Fibroblast of skin of scalp (primary cell): ENCODE measurements at regions not wholly inside any gene's neighbourhood (a gene's known extent, or its start where the extent isn't known, plus 50 kb on each side); places are given as distances from the start of the nearest gene placed in this dataset.
A peak's percentile ranks its signal among the peaks of the same experiment; 100 is the strongest.
"Not testable (repeated sequence)": the region's sequence is repeated elsewhere in the genome, so short reads cannot be mapped to it uniquely, and the experiment has no call there.

Experiments
- DNase-seq: peaks from one replicate; pipeline ENCODE4 v3.0.0-alpha.2; 2013

DNA sequence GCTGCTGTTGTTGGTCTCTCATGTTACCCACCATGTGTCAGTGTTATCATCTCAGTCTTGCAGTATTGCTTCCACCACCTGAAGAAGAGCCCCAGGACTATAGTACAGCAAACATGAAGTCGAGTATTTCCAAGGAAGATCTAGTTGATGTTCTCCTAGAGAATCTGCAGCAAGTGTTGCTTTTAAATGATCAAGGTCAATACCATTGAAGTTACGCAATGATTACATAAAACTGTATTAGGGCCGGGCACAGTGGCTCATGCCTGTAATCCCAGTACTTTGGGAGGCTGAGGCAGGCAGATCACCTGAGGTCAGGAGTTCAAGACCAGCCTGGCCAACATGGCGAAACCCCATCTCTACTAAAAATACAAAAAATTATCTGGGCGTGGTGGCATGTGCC lies 173.9 kb downstream of the TJP1 start:
- DNase-seq = not testable (repeated sequence)

DNA sequence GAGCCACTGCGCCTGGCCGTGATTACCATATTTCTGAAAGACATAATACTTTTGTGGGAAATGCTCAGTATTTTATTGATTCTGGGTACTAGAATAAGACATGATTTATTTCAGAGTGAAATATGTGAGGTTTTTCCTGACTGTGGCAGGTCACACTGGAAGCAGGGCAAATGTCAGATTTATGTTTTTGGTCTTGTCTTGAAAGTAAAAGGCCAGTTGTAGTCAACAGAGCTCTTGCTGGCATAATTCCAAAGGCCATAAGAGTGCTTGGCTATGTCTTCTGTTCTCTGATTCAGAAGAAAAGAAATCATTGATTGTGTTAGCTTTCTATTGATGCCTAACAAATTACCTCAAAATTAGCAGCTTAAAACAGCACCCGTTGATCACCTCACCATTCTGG lies 176.4 kb downstream of the TJP1 start:
- no peak for DNase-seq

DNA sequence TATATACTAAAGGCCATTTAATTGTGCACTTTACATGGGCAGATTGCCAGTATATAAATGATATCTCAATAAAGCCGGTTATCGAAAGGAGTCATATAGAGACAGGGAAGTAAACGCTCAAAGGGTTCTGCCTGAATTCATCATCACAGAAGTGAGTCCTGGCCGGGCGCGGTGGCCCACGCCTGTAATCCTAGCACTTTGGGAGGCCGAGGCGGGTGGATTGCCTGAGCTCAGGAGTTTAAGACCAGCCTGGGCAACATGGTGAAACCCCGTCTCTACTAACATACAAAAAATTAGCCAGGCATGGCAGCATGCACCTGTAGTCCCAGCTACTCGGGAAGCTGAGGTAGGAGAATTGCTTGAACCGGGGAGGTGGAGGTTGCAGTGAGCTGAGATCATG lies 177.9 kb downstream of the TJP1 start:
- not testable (repeated sequence) for DNase-seq

GRCh38 chr15:29638781-29639180 lies 183.5 kb downstream of the TJP1 start:
- no peak for DNase-seq

DNA sequence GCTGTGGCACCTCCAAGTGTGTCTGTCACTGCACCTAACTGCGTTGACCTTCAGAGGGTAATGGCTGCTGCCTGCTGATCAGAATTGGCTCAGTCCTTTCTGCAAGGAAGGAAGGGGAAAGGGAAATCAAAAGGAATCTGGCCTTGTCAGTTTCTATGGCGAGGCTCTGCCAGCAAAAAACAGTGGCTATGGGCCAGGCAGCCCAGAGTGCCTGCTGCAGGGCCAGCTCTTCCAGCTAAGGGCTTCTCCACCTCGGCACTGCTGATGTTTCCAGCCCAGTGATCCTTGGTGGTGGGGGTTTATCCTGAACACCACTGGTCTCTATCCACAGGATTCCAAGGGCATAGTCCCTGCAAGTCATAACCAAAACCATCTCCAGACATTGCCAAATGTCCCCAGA lies 184.3 kb downstream of the TJP1 start:
- no peak for DNase-seq

DNA sequence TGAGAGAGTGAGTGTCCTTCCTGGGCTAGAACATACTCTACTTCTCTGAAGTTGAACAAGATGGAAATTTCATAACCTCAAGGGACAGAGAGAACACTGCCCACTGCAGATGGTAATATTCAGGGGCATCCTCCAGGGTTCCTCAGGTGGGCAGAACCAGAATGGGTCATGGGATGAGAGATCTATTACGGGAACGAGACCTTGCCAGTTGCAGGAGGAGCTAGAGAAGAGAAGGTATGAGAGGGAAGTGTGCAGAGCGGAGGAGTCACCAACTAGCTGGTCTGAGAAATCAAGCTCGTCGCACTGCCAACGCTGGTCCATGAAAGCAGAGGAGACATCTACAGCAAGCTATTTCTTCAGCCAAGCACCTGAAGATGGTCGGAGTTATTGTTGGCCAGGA lies 184.7 kb downstream of the TJP1 start:
- DNase-seq = no peak

DNA sequence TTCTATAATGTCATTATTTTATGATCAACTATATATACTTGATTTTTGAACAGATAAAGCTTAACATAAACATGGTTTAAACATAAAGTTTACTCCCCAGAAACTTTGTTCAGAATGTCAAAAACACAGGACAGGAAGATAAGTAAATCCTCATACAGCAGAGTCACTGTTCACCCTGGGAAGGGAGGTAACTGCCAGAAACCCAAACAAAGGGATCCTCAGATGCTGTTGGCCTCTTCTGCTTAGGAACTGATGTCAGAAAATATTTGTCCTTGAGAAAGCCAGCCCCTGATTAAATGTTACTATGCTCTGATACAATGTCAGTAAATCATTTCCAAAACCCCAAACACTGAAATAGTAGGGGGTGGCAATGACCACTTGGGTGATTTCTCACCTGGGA lies 185.3 kb downstream of the TJP1 start:
- DNase-seq = no peak

- no peak for DNase-seq
Measured at GRCh38 chr15:29636140-29636539, 186.1 kb downstream of the TJP1 start.

DNA sequence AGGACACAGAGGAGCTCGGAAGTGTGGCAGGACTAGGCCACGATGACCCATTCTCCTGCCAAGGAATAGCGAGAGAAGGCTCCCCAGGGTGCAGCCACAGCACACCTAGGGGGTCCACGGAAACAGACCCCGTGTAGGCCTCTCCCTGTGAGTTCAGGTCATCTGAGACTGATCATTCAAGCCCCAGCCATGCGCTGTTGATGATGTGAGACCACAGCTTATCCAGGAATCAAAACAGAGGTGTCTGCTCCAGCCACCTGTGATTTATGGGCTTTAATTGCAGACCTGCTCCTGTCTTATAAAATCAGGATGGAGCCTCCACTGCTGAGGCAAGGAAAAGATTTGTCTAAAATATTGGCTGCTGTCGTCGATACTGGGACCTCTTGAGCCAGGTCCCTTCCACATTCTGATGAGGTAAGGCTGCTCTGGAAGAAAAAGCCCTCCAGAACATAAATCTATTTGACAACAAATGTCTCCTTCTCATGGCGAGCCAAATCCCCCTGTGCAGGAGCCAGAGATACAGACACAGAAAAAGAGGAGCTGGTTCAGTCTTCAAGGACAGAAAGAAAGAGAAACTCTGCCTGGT lies 186.7 kb downstream of the TJP1 start:
- no peak for DNase-seq

GRCh38 chr15:29633971-29634370 lies 188.3 kb downstream of the TJP1 start:
- no peak for DNase-seq

- no peak for DNase-seq
Measured at GRCh38 chr15:29632671-29633406, 189.4 kb downstream of the TJP1 start.

- DNase-seq = no peak
Measured at GRCh38 chr15:29631076-29632070, 190.9 kb downstream of the TJP1 start.

DNA sequence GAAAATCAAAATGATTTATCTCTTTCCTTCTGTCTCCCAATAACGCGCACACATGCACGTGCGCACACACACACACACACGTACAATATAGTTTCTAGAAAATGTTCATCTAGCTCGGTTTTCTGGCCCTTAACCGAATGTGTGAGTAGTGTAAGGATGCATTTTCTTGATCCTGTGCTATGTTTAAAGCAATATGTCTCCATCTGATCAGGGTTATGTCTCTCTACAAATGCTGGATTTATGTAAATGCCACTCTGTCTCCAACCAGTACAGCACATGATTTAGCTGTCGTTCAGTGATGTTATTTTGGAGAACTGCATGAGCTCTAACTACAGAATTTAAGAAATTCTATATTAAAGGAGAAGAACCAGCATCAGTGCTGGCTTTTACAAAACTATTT lies 198.0 kb downstream of the TJP1 start:
- no peak for DNase-seq

- no peak for DNase-seq
Measured at GRCh38 chr15:29623116-29623639, 199.1 kb downstream of the TJP1 start.

- no peak for DNase-seq
Measured at GRCh38 chr15:29622637-29623036, 199.6 kb downstream of the TJP1 start.

- peak; percentile 12 for DNase-seq
Measured at GRCh38 chr15:29621616-29622015, 200.7 kb downstream of the TJP1 start.

DNA sequence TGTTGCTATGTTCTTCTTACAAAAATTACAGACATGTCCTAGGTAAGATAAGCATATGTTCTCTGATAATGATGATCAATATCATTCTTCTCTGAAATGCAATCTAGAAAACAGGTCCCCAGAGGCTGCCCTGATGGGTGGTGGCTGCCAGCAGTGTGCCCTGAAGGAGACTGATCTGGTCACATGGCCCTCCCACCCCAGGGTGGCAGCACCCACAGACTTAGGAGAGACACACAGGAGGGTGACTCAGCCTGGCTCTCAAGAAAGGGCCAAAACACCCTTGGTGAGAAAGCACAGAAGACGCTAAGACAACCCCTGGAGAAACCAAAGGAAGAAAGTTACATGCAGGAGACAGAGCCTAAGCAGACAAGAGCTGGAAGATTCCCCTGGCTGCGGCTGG lies 203.7 kb downstream of the TJP1 start:
- no peak for DNase-seq

DNA sequence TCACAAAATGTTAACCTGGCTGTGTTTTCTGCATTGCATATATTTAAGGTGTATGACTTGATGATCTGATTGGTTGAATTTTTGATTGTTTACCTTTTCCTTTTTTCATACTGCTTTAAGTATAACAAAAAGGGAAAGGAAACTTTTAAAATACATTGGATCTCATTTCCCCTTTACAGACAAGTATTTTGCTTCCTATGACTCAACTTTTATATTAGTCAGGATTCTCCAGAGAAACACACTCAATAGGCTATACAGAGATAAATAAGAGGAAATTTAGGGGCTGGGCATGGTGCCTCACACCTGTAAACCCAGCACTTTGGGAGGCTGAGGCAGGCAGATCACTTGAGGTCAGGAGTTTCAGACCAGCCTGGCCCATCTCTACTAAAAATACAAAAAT lies 205.8 kb downstream of the TJP1 start:
- DNase-seq = no peak

GRCh38 chr15:29615791-29616190 lies 206.5 kb downstream of the TJP1 start:
- DNase-seq = no peak

- no peak for DNase-seq
Measured at GRCh38 chr15:29613951-29614382, 208.3 kb downstream of the TJP1 start.

DNA sequence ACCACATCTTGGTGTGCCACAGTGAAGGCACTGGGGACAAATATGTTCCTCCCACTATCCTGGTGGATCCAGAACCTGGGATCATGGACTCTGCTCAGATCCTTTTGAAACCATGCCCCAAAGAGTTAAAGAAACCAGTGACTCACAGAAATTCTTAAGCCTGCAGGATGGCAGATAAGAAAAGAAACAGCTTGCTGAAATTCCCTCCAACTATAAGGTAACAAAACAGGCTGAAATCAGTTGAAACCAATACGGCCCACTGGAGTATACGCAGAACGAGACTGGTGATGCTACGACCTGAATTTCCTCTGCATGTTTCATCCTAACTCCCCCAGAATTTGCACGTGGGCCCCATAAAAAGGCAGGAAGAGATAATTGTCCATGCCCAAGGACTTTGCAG lies 209.6 kb downstream of the TJP1 start:
- peak; percentile 66 for DNase-seq

GRCh38 chr15:29612096-29612495 lies 210.2 kb downstream of the TJP1 start:
- peak; percentile 98 for DNase-seq

GRCh38 chr15:29611057-29611456 lies 211.2 kb downstream of the TJP1 start:
- DNase-seq = no peak
